Panc1 (cell line): ENCODE measurements at regions not wholly inside any gene's neighbourhood (a gene's known extent, or its start where the extent isn't known, plus 50 kb on each side); places are given as distances from the start of the nearest gene placed in this dataset.
A peak's percentile ranks its signal among the peaks of the same experiment; 100 is the strongest.

Experiments
- ATAC-seq: fragments of 200-7000 bp; cut with Tn5 transposase; 2 replicates; pipeline ENCODE4 v1.9.1; 2020; ENCODE audit warnings: mild to moderate bottlenecking, moderate library complexity
- BruUV-seq: library from RNA; stranded (reverse); fragments of 400-500 nt; replicated peaks from 2 replicates; lab custom pipeline; 2021; lab: Mats Ljungman, UMichigan
- CTCF ChIA-PET: fragments of 300-600 bp; sonication (Branson Sonifier 250); formaldehyde crosslinking; loops from one replicate; lab custom pipeline; 2022; ENCODE audit warnings: antibody characterized with exemption; lab: Charles Lee
- POLR2A ChIA-PET: fragments of 300-600 bp; sonication (Branson Sonifier 250); formaldehyde crosslinking; loops from one replicate; lab custom pipeline; 2022; ENCODE audit warnings: antibody characterized with exemption; lab: Charles Lee
- DNase-seq: peaks from one replicate; pipeline ENCODE4 v3.0.0-alpha.2; 2010; ENCODE audit warnings: low read depth, low spot score
- H3K27ac ChIP-seq: 2 replicates; pipeline ENCODE4 v1.5.1; 2011; ENCODE audit warnings: mild to moderate bottlenecking, low read length, inconsistent platforms
- H3K27me3 ChIP-seq: fragments of 200-500 bp; sonication (Bioruptor generic); 2 replicates; pipeline ENCODE4 v1.6.0; 2014; ENCODE audit warnings: low read length, inconsistent platforms; ENCODE audit not compliant: control insufficient read depth, insufficient read depth
- H3K36me3 ChIP-seq: fragments of 200-500 bp; sonication (Bioruptor generic); 2 replicates; pipeline ENCODE4 v1.5.1; 2014; ENCODE audit warnings: inconsistent platforms, mild to moderate bottlenecking, low read length, moderate library complexity; ENCODE audit not compliant: control insufficient read depth, insufficient read depth
- H3K4me1 ChIP-seq: 2 replicates; pipeline ENCODE4 v1.5.1; 2011; ENCODE audit warnings: inconsistent platforms, mild to moderate bottlenecking, low read length, moderate library complexity; ENCODE audit not compliant: control insufficient read depth, insufficient read depth
- H3K4me3 ChIP-seq, 2 experiments: 2 replicates each; pipeline ENCODE4 v1.5.1; 2011 to 2012; ENCODE audit warnings: low read depth in 2 of 2, low read length in 2 of 2, mild to moderate bottlenecking in 2 of 2, inconsistent platforms in 1 of 2, moderate library complexity in 1 of 2
- H3K9me3 ChIP-seq: fragments of 200-500 bp; sonication (Bioruptor generic); 2 replicates; pipeline ENCODE4 v1.5.1; 2014; ENCODE audit warnings: low read depth, mild to moderate bottlenecking, inconsistent platforms, low read length, moderate library complexity; ENCODE audit not compliant: control insufficient read depth, insufficient read depth
- POLR2AphosphoS5 ChIP-seq: IDR thresholded peaks from 2 replicates; pipeline ENCODE4 v1.6.1; 2012; ENCODE audit warnings: mild to moderate bottlenecking, low read depth, low read length, moderate library complexity
- SIN3A ChIP-seq: IDR thresholded peaks from 2 replicates; pipeline ENCODE4 v1.6.1; 2012; ENCODE audit warnings: low read depth, mild to moderate bottlenecking, low read length, moderate library complexity, borderline replicate concordance; ENCODE audit not compliant: insufficient read depth
- TCF7L2 ChIP-seq: IDR thresholded peaks from 2 replicates; pipeline ENCODE4 v1.6.1; 2011; ENCODE audit warnings: mild to moderate bottlenecking, low read depth, low read length, inconsistent platforms
- in situ Hi-C: cut with HindIII; loops from 2 replicates; pipeline ENCODE4 v1.10.0; 2016; ENCODE audit warnings: low sequenced_read_pairs, low pct_unique_long_range_greater_than_20kb
- intact Hi-C: fragments of 100-400 bp; cut with micrococcal nuclease; formaldehyde crosslinking; loops from one replicate; pipeline ENCODE4 v1.10.0; 2022; ENCODE audit not compliant: unreplicated experiment
- TF ChIP-seq, protein P1 (sequence below): fragments of 450-650 bp; IDR thresholded peaks from 2 replicates; pipeline ENCODE4 v1.5.1; 2017; ENCODE audit warnings: mild to moderate bottlenecking
- TF ChIP-seq, protein P2 (sequence below), 2 experiments: IDR thresholded peaks; 2 replicates each; pipeline ENCODE4 v1.6.1; 2011 to 2012; ENCODE audit warnings: low read depth in 2 of 2, control low read depth in 1 of 2, low read length in 1 of 2, mild to moderate bottlenecking in 1 of 2, moderate library complexity in 1 of 2; ENCODE audit not compliant: insufficient read depth in 1 of 2

DNA sequence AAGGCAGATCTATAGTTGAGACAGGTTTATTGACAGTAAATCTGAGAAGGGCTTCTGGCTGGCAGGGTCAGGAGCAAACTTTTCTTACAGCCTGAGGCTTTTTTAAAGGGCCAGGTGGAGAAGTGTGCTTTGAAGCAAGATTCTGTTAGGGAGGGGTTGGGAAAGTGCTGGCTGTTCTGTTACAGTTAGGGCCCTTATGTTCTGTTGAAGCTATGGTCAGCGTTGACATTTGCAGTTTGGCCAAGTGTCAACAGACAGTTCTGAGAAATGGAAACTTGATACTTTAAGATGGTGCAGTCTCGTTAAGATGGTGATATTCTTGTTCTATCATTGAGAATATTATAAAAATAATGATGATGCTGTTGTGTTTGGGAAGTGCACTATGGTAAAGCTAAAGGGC is 154.2 kb downstream of the RDH14 start:
- H3K4me3 ChIP-seq: no peak overlapping the region
- H3K27me3 ChIP-seq: no peaks in the 10 kb centered on the region; the same call in 1 of the 2 replicates
- ATAC-seq (no peak), DNase-seq (no peak)
- H3K9me3 ChIP-seq: no peaks in the 10 kb centered on the region
- in situ Hi-C loops (no loop called here), intact Hi-C loops (no loop called here)
- no peaks in the 10 kb centered on the region for H3K36me3 ChIP-seq
- ChIA-PET CTCF (no interaction called here), POLR2A (no interaction called here)
- TF ChIP-seq, protein P1, sequence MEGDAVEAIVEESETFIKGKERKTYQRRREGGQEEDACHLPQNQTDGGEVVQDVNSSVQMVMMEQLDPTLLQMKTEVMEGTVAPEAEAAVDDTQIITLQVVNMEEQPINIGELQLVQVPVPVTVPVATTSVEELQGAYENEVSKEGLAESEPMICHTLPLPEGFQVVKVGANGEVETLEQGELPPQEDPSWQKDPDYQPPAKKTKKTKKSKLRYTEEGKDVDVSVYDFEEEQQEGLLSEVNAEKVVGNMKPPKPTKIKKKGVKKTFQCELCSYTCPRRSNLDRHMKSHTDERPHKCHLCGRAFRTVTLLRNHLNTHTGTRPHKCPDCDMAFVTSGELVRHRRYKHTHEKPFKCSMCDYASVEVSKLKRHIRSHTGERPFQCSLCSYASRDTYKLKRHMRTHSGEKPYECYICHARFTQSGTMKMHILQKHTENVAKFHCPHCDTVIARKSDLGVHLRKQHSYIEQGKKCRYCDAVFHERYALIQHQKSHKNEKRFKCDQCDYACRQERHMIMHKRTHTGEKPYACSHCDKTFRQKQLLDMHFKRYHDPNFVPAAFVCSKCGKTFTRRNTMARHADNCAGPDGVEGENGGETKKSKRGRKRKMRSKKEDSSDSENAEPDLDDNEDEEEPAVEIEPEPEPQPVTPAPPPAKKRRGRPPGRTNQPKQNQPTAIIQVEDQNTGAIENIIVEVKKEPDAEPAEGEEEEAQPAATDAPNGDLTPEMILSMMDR: no peak
- TF ChIP-seq, protein P2, sequence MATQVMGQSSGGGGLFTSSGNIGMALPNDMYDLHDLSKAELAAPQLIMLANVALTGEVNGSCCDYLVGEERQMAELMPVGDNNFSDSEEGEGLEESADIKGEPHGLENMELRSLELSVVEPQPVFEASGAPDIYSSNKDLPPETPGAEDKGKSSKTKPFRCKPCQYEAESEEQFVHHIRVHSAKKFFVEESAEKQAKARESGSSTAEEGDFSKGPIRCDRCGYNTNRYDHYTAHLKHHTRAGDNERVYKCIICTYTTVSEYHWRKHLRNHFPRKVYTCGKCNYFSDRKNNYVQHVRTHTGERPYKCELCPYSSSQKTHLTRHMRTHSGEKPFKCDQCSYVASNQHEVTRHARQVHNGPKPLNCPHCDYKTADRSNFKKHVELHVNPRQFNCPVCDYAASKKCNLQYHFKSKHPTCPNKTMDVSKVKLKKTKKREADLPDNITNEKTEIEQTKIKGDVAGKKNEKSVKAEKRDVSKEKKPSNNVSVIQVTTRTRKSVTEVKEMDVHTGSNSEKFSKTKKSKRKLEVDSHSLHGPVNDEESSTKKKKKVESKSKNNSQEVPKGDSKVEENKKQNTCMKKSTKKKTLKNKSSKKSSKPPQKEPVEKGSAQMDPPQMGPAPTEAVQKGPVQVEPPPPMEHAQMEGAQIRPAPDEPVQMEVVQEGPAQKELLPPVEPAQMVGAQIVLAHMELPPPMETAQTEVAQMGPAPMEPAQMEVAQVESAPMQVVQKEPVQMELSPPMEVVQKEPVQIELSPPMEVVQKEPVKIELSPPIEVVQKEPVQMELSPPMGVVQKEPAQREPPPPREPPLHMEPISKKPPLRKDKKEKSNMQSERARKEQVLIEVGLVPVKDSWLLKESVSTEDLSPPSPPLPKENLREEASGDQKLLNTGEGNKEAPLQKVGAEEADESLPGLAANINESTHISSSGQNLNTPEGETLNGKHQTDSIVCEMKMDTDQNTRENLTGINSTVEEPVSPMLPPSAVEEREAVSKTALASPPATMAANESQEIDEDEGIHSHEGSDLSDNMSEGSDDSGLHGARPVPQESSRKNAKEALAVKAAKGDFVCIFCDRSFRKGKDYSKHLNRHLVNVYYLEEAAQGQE (IDR thresholded peaks at IDR 0.05; ENCODE audit: insufficient read depth in 1 of 2, low read depth in 2 of 2, low read length in 1 of 2): no peak
- TF ChIP-seq TCF7L2 (no peak), POLR2AphosphoS5 (no peak), SIN3A (no peak)
- BruUV-seq: no TSS peak
- H3K4me1 ChIP-seq: no peaks in the 10 kb centered on the region
- H3K27ac ChIP-seq: no peak overlapping the region

DNA sequence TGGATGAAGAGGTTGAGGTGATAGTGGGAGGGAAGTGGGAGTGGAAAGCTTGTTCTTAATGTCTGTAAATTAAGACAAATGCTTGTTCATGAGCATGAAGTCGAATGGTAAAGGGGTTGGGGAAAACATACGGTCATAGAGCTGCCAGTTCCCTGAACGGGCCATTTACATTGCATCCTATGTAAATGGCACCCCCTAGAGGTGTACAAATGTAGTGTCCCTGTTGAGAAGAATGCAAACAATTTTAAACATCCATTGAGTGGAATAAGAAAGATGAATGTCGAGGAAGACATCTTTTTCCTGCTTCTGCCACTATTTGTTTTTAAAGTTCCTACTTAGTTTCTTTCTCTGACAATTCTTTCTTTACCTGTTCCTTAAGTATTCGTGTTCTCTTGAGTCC is 155.7 kb downstream of the RDH14 start:
- Histone ChIP-seq H3K9me3 (no peaks in the 10 kb centered on the region), H3K27ac (no peak overlapping the region), H3K27me3 (no peaks in the 10 kb centered on the region; the same call in 1 of the 2 replicates), H3K4me1 (no peaks in the 10 kb centered on the region), H3K36me3 (no peaks in the 10 kb centered on the region), H3K4me3 (no peak overlapping the region)
- no TSS peak for BruUV-seq
- ATAC-seq (no peak), DNase-seq (no peak)
- intact Hi-C loops: no loop called here
- CTCF ChIA-PET: no interaction called here
- POLR2A ChIA-PET: interaction anchor here (0.5 kb wide), 1 partner anchor 429 kb away, joined by 6 read pairs; no protein-coding TSS in a partner anchor
- TF ChIP-seq, protein P2 (IDR thresholded peaks at IDR 0.05; ENCODE audit: insufficient read depth in 1 of 2, low read depth in 2 of 2, low read length in 1 of 2): no peak
- TF ChIP-seq, protein P1: peak; percentile 54
- TF ChIP-seq SIN3A (no peak), TCF7L2 (no peak), POLR2AphosphoS5 (no peak)
- in situ Hi-C loops: no loop called here
